ENCODE measurements at regions not wholly inside any gene's neighbourhood (a gene's known extent, or its start where the extent isn't known, plus 50 kb on each side); places are given as distances from the start of the nearest gene placed in this dataset.

DNA sequence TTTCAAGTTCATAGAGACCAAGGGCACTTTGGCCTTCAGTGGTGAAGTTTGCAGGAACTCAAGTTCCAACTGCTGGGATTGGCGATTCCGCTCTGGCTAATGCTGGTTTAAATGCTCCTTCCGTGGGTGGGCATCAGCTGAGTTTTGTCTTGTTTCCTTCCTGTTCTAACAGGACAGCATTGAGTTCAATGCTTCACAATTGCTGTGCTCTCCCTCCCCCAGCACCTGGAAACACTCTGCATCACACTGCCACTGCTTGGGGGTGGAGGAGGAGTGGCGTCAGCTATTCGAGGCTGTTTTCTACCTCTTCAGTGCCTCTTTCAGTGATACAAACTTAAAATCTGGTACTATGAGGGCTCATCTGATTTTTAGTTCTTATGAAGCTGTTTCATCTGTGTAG lies 634.9 kb downstream of the FSCB start:
- TF ChIP-seq ZNF768 (tag by site-specific recombination; IDR thresholded peaks at IDR 0.05), result no peak
- no peak for TF ChIP-seq TRIM28 (IDR thresholded peaks at IDR 0.05; ENCODE audit: borderline replicate concordance, low read length)
- TF ChIP-seq ZNF501 (tag by site-specific recombination; IDR thresholded peaks at IDR 0.05), result no peak
- TF ChIP-seq, protein P1, sequence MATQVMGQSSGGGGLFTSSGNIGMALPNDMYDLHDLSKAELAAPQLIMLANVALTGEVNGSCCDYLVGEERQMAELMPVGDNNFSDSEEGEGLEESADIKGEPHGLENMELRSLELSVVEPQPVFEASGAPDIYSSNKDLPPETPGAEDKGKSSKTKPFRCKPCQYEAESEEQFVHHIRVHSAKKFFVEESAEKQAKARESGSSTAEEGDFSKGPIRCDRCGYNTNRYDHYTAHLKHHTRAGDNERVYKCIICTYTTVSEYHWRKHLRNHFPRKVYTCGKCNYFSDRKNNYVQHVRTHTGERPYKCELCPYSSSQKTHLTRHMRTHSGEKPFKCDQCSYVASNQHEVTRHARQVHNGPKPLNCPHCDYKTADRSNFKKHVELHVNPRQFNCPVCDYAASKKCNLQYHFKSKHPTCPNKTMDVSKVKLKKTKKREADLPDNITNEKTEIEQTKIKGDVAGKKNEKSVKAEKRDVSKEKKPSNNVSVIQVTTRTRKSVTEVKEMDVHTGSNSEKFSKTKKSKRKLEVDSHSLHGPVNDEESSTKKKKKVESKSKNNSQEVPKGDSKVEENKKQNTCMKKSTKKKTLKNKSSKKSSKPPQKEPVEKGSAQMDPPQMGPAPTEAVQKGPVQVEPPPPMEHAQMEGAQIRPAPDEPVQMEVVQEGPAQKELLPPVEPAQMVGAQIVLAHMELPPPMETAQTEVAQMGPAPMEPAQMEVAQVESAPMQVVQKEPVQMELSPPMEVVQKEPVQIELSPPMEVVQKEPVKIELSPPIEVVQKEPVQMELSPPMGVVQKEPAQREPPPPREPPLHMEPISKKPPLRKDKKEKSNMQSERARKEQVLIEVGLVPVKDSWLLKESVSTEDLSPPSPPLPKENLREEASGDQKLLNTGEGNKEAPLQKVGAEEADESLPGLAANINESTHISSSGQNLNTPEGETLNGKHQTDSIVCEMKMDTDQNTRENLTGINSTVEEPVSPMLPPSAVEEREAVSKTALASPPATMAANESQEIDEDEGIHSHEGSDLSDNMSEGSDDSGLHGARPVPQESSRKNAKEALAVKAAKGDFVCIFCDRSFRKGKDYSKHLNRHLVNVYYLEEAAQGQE (tag by site-specific recombination; IDR thresholded peaks at IDR 0.05), result no peak
- TF ChIP-seq REPIN1 (tag by site-specific recombination; IDR thresholded peaks at IDR 0.05; ENCODE audit: low read depth), result no peak
- TF ChIP-seq, protein P2, sequence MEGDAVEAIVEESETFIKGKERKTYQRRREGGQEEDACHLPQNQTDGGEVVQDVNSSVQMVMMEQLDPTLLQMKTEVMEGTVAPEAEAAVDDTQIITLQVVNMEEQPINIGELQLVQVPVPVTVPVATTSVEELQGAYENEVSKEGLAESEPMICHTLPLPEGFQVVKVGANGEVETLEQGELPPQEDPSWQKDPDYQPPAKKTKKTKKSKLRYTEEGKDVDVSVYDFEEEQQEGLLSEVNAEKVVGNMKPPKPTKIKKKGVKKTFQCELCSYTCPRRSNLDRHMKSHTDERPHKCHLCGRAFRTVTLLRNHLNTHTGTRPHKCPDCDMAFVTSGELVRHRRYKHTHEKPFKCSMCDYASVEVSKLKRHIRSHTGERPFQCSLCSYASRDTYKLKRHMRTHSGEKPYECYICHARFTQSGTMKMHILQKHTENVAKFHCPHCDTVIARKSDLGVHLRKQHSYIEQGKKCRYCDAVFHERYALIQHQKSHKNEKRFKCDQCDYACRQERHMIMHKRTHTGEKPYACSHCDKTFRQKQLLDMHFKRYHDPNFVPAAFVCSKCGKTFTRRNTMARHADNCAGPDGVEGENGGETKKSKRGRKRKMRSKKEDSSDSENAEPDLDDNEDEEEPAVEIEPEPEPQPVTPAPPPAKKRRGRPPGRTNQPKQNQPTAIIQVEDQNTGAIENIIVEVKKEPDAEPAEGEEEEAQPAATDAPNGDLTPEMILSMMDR (tag by site-specific recombination; IDR thresholded peaks at IDR 0.05), result no peak
- no peak for TF ChIP-seq ZNF138 (tag by site-specific recombination; IDR thresholded peaks at IDR 0.05; ENCODE audit: borderline replicate concordance)

Data from HEK293 (cell line).